ENCODE measurements at regions not wholly inside any gene's neighbourhood (a gene's known extent, or its start where the extent isn't known, plus 50 kb on each side); places are given as distances from the start of the nearest gene placed in this dataset.

DNA sequence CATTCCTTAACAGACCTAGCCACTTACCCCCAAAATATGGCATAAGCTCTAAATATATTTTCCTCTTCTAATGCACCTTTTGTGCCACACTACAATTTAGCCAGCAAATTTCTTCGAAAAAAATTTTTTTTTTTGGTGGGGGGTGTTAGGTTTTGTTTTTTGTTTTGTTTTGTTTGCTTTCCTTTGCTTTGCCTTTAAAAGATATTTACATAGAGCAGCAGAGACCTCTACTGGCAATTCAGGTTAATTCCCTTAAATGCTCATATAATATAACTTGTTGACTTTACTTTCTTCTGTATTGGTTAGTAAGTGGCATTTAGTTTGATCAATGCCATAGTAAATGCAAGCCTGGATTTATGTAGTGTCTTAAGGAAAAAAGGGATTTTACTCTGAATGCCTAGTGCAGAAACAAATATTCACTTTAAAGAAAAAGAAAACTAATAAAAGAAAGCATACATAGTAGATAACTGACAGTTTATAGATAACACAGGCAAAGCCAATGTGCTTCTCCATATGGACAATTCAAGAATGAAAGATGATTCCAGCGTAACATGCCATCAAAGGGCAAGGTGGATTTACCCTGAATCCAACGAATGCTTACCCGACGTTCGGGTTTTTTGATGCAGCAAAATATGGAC, 1250.6 kb downstream of the GATA3 start:
- TF ChIP-seq, protein P1, sequence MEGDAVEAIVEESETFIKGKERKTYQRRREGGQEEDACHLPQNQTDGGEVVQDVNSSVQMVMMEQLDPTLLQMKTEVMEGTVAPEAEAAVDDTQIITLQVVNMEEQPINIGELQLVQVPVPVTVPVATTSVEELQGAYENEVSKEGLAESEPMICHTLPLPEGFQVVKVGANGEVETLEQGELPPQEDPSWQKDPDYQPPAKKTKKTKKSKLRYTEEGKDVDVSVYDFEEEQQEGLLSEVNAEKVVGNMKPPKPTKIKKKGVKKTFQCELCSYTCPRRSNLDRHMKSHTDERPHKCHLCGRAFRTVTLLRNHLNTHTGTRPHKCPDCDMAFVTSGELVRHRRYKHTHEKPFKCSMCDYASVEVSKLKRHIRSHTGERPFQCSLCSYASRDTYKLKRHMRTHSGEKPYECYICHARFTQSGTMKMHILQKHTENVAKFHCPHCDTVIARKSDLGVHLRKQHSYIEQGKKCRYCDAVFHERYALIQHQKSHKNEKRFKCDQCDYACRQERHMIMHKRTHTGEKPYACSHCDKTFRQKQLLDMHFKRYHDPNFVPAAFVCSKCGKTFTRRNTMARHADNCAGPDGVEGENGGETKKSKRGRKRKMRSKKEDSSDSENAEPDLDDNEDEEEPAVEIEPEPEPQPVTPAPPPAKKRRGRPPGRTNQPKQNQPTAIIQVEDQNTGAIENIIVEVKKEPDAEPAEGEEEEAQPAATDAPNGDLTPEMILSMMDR (IDR thresholded peaks at IDR 0.05; ENCODE audit: low read depth, low read length) = peak; percentile 30
- H3K4me3 ChIP-seq (replicated peaks in 1 of 2; ENCODE audit: low read depth in 2 of 2, low read length in 2 of 2) = no peak overlapping the region
- peak; percentile 44 to 49 for DNase-seq (ENCODE audit: low read depth in 2 of 2)

DNA sequence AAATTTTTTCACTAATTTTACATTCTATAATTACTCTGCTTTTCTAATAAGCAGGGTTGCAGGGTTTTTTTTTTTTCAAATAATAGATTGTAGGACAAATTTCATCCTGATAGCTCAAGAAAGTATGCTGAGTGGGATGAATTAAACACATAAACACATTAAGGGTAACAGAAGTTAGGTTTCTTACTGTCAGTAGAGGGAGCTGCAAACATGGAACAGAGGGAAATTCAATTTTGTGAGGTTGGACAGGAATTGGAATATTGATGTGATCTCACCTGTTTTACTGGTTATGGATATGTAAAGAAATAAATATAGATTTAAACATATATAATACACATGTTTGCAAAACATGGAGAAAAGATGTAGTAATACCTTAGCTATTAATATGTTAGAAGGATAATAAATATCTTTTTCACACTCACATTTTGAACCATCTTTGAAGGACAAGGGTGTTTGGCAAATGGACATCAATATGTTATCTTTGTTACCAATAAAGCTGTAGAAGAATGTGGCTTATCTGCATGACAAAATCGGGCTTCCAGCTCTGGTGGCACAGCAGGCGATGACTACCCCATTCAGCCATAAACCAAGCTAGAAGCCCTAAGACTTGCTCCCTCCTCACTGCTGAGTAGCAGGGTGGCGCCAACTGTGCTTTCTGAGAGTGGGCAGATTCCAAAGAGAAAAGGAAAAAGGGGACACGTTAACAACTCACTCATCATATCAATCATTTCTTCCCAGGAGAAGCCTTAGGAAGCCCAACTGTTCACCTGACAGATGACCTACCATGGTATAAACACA, 1257.4 kb downstream of the GATA3 start:
- no peak for DNase-seq (ENCODE audit: low read depth in 2 of 2)
- no peak overlapping the region for H3K4me3 ChIP-seq (replicated peaks in 1 of 2; ENCODE audit: low read depth in 2 of 2, low read length in 2 of 2)
- TF ChIP-seq, protein P1 (IDR thresholded peaks at IDR 0.05; ENCODE audit: low read depth, low read length) = peak; percentile 29

DNA sequence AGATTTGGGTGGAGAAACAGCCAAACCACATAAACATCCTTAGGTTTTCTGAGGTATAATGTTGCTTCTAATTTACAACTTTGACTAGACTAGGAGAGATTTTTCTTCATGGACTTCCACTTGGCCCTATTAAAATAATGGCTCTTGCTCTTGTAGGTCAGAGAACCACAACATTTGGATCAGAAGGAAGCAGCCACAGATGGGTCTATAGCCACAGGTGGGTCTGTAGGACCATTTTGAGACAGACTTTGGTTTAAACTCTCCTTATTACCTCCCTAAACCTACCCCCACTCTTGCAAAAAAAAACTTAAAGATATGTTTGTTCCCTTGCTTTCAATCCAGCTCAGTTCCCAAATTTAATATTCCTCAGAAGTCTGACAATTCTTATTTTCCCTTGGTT, 1260.8 kb downstream of the GATA3 start:
- TF ChIP-seq, protein P1 (IDR thresholded peaks at IDR 0.05; ENCODE audit: low read depth, low read length) = no peak

DNA sequence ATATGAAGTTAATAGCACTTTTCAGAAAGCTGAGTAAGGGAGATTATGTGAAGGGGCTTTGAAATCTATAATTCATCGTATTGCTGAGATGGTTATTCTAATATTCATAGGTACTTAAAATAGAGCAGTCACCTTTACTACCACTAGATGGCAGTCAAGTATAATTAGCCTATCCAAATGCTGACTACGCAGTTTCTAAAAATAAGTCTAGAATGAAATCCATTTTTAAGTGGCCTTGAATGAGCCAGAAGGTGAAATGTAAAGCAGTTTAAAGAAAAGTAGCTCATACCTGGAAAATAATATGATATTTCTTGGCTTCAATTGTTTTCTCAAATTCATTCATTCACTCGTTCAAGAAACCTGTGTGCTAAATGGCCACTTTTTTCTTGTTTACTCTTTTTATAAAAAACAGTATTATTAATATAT, 1277.1 kb downstream of the GATA3 start:
- TF ChIP-seq, protein P1 (IDR thresholded peaks at IDR 0.05; ENCODE audit: low read depth, low read length) = peak; percentile 70
- H3K4me3 ChIP-seq (replicated peaks in 1 of 2; ENCODE audit: low read depth in 2 of 2, low read length in 2 of 2) = no peak overlapping the region
- DNase-seq (ENCODE audit: low read depth in 2 of 2) = peak; percentile 76

More for the DNA sequence above, 1260.8 kb downstream of the GATA3 start:
- no peak overlapping the region for H3K4me3 ChIP-seq (replicated peaks in 1 of 2; ENCODE audit: low read depth in 2 of 2, low read length in 2 of 2)
- no peak for DNase-seq (ENCODE audit: low read depth in 2 of 2)

DNA sequence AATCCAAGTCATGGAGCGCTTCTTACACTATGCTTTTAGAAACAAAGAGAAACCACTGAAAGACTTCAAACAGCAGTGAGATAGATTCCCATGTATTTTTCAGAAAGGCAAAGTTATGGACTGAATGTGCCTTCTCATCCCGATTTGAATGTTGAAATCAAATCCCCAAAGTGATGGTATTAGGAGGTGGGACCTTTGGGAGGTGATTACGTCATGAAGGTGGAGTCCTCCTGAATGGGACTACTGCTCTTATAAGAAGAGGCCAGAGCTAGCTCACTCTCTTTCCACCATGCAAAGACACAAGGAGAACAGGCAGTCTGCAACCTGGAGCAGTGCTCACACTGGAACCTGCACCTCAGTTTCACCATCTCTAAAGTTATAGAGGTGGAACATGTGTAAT, 1279.8 kb downstream of the GATA3 start:
- no peak for DNase-seq (ENCODE audit: low read depth in 2 of 2)
- TF ChIP-seq, protein P1 (IDR thresholded peaks at IDR 0.05; ENCODE audit: low read depth, low read length) = no peak
- no peak overlapping the region for H3K4me3 ChIP-seq (replicated peaks in 1 of 2; ENCODE audit: low read depth in 2 of 2, low read length in 2 of 2)

DNA sequence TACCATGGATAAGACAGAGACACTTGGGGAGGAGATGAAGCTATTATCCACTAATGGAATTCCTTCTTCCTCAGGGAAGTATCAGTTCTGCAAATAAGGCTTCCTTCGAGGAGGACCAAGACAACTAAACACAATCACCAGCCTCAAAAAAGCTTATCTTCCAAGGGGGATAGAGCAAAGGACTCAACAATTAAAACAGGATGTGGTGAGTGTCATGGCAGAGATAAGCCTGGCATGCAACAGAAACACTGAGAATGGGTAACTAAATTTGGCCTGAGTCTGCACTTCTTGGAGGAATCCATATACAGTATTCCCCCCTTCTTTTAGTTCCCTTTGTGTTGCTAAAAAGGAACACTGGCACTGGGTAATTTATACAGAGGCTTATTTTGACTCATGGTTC, 1285.2 kb downstream of the GATA3 start:
- TF ChIP-seq, protein P1 (IDR thresholded peaks at IDR 0.05; ENCODE audit: low read depth, low read length) = no peak
- no peak overlapping the region for H3K4me3 ChIP-seq (replicated peaks in 1 of 2; ENCODE audit: low read depth in 2 of 2, low read length in 2 of 2)
- no peak for DNase-seq (ENCODE audit: low read depth in 2 of 2)
